ENCODE measurements at regions not wholly inside any gene's neighbourhood (a gene's known extent, or its start where the extent isn't known, plus 50 kb on each side); places are given as distances from the start of the nearest gene placed in this dataset.
A peak's percentile ranks its signal among the peaks of the same experiment; 100 is the strongest.

DNA sequence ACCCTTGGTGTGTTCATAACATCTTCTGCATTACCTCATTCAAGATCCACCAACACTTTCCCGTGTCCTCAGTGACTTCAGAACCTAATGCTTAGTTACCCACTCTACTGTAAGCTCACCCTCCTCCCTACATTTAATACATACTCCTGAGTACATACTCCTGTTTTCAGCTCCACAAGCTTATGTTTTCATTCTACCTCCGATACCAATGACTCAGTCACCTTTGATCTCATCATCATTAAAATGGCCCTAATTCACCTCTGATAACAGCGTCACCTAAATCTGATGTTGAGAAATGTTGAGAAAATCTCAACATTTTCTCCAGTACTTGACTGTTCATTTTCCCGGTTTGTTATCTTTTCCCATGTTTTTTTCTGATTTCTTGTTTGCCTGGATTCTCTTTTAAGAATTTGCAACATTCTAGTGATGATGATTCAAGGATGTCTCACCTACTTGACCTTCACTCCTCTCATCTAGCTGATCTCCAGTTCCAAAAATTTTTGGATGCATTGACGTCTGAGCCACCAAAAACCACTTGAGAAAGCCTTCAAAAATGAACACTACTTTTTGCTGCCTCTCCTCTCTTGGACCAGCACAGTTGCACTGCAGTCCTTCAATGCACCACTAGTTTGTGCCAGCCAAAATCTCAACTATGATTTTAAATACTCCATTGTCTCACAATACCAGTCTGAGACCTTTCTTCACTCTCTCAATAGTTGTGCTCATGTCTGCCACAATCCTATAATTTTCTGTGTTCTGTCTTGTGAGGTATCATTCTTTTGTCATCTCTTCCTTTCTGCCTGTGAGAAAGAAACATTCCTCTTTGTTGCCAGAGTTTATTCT, 220.7 kb upstream of the SEMA6D start:
- H3K9me3 ChIP-seq = no peaks in the 10 kb centered on the region
- H3K4me3 ChIP-seq (ENCODE audit: low read depth in 1 of 2, low read length in 1 of 2) = no peak overlapping the region
- no peaks in the 10 kb centered on the region for H3K27me3 ChIP-seq
- H3K27ac ChIP-seq = no peak overlapping the region
- H3K36me3 ChIP-seq = no peaks in the 10 kb centered on the region
- TF ChIP-seq, protein P1, sequence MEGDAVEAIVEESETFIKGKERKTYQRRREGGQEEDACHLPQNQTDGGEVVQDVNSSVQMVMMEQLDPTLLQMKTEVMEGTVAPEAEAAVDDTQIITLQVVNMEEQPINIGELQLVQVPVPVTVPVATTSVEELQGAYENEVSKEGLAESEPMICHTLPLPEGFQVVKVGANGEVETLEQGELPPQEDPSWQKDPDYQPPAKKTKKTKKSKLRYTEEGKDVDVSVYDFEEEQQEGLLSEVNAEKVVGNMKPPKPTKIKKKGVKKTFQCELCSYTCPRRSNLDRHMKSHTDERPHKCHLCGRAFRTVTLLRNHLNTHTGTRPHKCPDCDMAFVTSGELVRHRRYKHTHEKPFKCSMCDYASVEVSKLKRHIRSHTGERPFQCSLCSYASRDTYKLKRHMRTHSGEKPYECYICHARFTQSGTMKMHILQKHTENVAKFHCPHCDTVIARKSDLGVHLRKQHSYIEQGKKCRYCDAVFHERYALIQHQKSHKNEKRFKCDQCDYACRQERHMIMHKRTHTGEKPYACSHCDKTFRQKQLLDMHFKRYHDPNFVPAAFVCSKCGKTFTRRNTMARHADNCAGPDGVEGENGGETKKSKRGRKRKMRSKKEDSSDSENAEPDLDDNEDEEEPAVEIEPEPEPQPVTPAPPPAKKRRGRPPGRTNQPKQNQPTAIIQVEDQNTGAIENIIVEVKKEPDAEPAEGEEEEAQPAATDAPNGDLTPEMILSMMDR (IDR thresholded peaks at IDR 0.05) = no peak
- no peaks in the 10 kb centered on the region for H3K4me1 ChIP-seq (ENCODE audit: control insufficient read depth in 1 of 2, insufficient read depth in 1 of 2, low read depth in 1 of 2, low read length in 1 of 2)

DNA sequence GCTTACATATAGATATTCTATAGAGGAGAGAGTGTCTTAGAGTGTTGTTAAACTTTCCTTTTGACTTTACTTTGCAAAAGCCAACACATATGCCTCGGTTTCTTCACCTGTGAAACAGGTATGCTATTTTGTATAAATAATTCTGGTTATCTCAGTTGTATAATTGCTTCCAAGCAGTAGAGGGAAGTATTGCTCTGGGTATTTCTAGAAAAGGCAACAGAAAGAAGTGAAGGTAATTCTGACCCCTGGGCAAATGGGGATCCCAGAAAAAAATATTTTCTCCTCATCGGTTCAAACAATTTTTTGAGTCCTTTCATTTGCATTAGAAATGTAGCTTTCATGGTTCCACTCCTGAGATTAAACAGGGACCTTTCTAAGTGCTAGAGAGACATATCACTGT, 216.5 kb upstream of the SEMA6D start:
- Histone ChIP-seq H3K9me3 (no peaks in the 10 kb centered on the region), H3K27ac (no peak overlapping the region), H3K27me3 (no peaks in the 10 kb centered on the region), H3K4me1 (ENCODE audit: control insufficient read depth in 1 of 2, insufficient read depth in 1 of 2, low read depth in 1 of 2, low read length in 1 of 2) (peaks cover 15 to 17% of the 10 kb centered on the region in 2 experiments), H3K36me3 (no peaks in the 10 kb centered on the region), H3K4me3 (ENCODE audit: low read depth in 1 of 2, low read length in 1 of 2) (no peak overlapping the region)
- TF ChIP-seq, protein P1 (IDR thresholded peaks at IDR 0.05) = no peak

DNA sequence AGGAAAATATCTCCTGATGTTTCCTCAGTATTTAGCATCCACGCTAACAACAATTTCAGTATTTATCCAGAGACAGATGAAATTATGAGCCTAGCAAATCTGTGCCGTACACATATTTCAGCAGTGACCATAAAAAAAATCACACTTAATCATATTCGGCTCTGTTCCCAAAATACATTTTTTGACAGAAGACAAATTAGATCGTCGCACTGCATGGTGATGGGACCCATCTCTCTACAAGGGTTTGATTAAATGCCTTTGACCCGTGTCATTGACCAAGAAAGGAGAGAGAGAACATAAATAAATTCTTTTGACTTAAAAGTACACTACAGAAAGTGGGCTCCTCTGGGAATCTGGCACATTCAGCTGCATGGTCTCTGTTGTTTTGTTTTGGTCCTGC, 215.3 kb upstream of the SEMA6D start:
- Histone ChIP-seq H3K4me3 (ENCODE audit: low read depth in 1 of 2, low read length in 1 of 2) (no peak overlapping the region), H3K27me3 (no peaks in the 10 kb centered on the region), H3K27ac (no peak overlapping the region), H3K9me3 (no peaks in the 10 kb centered on the region), H3K4me1 (ENCODE audit: control insufficient read depth in 1 of 2, insufficient read depth in 1 of 2, low read depth in 1 of 2, low read length in 1 of 2) (peaks cover 26 to 27% of the 10 kb centered on the region in 2 experiments), H3K36me3 (no peaks in the 10 kb centered on the region)
- TF ChIP-seq, protein P1 (IDR thresholded peaks at IDR 0.05) = no peak

DNA sequence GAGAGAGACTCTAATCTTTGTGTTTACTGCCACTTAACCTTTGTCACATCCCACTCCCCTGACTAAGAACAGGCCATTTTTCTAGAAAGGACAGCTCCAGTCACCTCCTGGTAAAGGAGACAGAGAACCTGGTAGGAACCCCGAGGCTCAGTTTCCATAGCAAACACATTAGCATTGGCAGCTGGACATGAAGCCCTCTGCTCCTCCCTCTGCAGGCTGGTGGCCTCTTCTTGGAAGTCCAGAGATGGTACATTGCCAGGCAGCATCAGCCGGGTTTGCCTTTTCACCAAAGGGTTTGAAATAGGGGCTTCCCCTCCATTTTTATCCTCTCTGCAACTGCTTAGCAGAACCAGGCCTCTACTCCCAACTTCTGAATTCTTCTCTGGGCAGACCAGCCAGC, 213.4 kb upstream of the SEMA6D start:
- Histone ChIP-seq H3K27me3 (no peaks in the 10 kb centered on the region), H3K27ac (no peak overlapping the region), H3K9me3 (no peaks in the 10 kb centered on the region), H3K4me3 (ENCODE audit: low read depth in 1 of 2, low read length in 1 of 2) (no peak overlapping the region), H3K36me3 (no peaks in the 10 kb centered on the region), H3K4me1 (ENCODE audit: control insufficient read depth in 1 of 2, insufficient read depth in 1 of 2, low read depth in 1 of 2, low read length in 1 of 2) (peaks cover 26 to 27% of the 10 kb centered on the region in 2 experiments)
- TF ChIP-seq, protein P1 (IDR thresholded peaks at IDR 0.05) = no peak

DNA sequence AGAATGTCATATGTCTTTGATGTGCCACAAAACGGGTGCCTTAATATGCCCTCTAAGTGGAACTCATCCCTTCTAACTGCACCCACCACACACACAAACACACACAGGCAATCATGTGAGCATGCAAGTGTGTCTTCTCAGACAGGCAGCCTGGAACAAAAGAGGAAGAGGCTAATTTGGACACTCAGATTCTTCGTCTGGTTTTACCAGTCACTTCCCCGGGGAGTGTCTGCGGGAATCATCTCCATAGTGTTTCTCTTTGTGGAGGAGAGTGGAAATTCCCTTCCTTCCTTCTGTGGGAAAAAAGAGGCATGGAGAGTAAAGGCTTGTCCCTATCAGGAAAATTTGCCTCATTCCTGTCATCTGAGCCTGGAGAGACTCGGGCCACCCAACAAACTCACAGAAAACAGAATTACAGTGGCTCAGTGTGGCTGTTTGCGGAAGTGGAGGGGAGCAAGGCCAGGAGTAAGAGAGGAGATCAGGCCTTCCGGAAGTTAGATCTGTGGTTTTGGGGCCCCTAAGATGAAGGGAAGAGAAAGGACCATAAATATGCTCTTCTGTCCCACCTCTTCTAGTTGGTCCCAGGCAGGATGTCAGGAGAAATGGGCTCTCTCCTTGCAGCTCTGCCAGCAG, 212.6 kb upstream of the SEMA6D start:
- H3K36me3 ChIP-seq = no peaks in the 10 kb centered on the region
- TF ChIP-seq, protein P1 (IDR thresholded peaks at IDR 0.05) = no peak
- no peaks in the 10 kb centered on the region for H3K9me3 ChIP-seq
- no peaks in the 10 kb centered on the region for H3K27me3 ChIP-seq
- H3K27ac ChIP-seq = peak overlapping the region; percentile 35
- H3K4me1 ChIP-seq (ENCODE audit: control insufficient read depth in 1 of 2, insufficient read depth in 1 of 2, low read depth in 1 of 2, low read length in 1 of 2) = peaks cover 26 to 27% of the 10 kb centered on the region in 2 experiments
- peak overlapping the region in 1 of 2 experiments; percentile 4 for H3K4me3 ChIP-seq (ENCODE audit: low read depth in 1 of 2, low read length in 1 of 2)

Measured in neutrophil (primary cell).